Stimulated activated CD4-positive, alpha-beta T cell treated with anti-CD3 and anti-CD28 coated beads, Interleukin-1b, Interleukin-23, amount 100 ng/mL, for 4 hours (primary cell): ENCODE measurements at regions not wholly inside any gene's neighbourhood (a gene's known extent, or its start where the extent isn't known, plus 50 kb on each side); places are given as distances from the start of the nearest gene placed in this dataset.

Experiments
- DNase-seq, 2 donors: peaks; one replicate each; pipeline ENCODE4 v3.0.0-alpha.2; 2020; ENCODE audit warnings: low read depth in 2 of 2

DNA sequence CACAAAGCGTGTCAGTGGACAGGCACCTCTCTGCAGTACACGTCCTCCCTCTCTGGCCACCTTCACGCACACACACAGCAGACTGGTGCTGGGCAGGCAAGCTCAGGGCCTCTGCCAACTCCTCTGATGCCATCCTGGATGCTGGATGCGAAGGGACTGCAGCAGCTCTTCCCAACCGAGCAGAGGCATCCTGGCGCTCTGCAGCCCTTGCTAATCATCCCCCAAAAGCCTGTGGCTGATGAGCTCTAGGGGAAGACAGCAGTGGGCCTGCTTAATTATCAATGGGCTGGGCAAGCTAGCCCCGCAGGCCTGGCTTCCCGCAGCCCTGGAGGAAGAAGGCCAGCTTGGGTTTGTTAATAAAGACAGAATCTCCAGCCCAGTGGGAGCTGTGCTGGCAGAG, 71.3 kb upstream of the TEX51 start:
- DNase-seq: no peak

DNA sequence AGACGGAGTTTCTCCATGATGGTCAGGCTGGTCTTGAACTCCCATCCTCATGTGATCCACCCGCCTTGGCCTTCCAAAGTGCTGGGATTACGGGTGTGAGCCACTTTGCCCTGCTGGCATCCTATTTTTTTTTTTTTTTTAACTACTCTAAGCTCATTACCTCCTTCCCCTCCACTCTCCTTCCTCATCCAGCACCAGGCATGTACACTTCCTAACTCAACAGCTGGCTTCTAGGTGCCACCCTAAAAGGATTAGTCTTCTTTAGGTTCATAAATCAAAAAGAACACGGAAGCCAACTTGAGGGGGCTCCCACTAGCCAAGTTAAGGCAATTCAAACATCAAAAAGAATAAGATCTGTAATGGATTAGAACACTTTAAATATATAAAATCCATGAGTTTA, 70.6 kb upstream of the TEX51 start:
- no peak for DNase-seq

DNA sequence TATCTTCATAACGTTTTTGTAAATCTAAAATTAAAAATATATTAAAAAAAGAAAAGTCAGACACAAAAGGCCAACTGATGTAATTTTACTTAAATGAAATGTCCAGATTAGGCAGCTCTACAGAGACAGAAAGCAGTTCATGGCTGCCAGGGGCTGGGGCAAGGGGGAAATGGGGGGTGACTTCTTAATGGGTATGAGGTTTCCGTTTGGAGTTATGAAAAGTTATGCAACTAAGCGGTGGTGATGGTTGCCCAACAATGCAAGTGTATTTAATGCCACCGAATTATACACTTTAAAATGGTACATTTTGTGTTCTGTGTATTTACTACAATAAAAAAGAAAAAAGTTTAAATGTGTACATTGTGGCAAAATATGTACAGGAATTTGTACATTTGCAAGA, 70.2 kb upstream of the TEX51 start:
- DNase-seq: no peak

DNA sequence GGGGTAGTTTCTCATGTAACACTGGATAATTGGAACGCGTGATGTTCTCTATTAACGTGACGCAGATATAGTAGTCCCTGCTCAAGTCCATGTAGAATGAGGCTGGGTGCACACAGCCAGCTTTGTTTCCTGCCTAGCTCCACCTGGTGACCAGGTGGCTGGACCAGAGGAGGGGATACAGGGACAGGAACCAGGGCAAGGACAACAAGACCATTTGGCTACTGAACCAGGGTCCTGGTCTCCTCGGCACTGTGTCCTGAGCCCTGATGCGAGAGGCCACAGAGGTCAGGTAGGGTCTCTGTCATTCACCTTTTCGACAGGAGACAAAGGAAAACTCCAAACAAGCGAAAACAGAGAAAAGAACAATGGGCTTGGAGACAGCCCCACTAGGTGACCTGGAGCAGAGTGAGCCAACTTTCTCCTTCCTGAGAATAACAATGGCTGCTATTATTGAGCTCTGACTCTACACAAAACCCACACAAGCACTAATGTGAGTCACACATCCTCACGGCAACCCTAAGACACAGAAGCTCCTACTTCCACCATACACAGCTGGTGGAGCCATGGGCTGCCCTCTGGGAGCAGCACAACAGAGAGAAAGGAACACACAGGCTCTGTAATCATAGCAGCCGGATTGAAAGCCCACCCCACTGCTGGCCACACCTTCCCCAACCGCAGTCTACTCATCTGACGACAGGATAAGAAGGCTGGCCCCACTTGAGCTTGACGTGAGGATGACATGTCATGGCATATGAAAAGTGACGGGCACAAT, 67.3 kb upstream of the TEX51 start:
- DNase-seq: no peak

DNA sequence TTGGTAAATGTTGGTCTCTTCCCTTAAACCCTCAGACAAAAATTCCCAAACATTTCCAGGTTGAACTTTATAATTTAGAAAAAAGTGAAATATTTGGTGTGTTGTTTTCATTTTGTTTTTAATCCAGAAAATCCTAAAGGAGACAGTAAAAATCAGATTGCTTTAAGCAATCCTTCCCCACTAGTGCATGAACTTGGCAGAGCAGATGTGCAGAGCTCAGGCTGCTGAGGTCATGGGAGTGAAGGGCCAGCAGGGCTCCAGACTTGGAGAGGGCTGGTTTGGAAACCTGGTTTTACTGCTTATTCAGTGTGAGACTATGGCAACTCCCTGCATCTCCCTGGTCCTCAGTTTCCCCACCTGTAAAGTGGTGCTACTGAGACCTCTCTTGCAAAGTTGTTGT, 66.7 kb upstream of the TEX51 start:
- no peak for DNase-seq

DNA sequence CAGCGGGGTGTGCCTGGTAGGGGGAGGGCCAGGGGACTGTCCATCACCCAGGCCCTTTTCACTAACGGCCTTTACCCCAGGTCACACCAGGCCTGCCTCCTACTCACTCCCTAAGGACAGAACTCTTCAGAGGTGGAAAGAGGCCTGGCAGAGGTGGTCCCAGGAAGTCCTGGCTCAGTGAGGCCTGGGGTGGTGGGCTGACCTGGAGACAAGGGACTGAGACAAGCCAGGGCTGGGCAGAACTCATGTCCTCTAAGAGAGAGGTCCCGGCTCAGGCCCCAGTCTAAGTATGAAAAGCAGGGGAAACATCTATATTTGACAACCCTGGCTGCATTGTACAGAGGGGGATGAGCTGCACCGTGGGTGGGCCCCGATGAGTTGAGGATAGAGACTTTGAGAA, 65.9 kb upstream of the TEX51 start:
- DNase-seq: no peak

DNA sequence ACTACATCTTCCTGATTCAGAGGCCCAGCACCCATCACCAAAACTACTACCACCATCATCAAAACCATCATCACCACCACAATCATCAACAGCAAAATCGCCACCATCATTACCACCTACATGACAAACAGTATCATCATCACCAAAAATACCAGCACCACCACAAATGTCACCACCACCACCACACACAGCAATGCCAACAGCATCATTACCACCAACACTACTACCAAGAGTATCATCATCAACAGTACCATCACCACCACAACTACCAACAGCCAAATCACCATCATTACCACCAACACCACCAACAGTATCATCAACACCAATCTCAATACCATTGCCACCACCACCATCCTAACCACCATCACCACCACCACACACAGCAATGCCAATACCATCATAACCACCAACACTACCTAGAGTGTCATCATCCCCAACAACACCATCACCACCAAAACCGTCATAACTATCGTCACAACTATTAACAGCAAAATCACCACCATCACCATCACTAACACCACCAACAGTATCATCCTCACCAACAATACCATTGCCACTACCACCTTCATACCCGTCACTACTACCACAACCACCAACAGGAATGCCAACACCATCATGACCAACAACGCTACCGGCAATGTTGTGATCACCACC, 64.6 kb upstream of the TEX51 start:
- no peak for DNase-seq

DNA sequence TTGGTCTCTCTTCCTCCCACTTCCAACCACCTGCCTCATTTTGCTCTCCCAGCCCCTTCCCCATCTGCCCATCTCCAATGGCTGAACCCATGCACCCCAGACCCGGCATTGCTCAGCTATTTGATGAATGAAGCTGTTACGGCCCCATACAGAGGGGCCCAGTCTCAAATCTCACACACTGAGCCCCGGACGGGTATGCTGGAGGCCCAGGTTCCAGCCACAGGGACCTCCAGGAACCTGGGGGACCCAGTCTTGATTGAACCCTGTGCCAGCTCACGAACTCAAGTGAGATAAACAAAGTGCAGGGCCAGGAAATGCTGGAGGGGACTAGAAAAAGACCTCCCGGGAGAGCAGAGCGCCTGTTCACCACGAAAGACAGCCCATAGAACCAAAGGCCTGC, 63.4 kb upstream of the TEX51 start:
- DNase-seq: no peak

DNA sequence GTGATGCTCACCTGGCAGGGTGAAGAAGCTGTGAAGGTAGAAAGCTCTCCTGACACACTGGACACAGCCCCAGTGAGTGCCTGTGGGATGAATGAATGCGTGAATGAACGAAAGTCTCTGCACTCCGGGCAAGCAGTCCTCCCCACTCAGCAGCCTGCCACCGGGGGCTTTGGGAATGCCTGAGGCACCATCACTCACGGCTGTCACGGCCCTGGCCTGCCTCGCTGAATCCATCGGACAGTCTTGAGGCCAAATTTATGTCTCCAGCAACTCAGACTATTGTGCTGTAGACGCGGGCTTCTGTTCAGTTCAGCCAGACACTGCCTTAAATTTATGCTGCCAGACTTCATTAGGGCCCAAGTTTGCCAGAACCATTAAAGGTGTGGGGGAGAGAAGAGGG, 62.9 kb upstream of the TEX51 start:
- no peak for DNase-seq

DNA sequence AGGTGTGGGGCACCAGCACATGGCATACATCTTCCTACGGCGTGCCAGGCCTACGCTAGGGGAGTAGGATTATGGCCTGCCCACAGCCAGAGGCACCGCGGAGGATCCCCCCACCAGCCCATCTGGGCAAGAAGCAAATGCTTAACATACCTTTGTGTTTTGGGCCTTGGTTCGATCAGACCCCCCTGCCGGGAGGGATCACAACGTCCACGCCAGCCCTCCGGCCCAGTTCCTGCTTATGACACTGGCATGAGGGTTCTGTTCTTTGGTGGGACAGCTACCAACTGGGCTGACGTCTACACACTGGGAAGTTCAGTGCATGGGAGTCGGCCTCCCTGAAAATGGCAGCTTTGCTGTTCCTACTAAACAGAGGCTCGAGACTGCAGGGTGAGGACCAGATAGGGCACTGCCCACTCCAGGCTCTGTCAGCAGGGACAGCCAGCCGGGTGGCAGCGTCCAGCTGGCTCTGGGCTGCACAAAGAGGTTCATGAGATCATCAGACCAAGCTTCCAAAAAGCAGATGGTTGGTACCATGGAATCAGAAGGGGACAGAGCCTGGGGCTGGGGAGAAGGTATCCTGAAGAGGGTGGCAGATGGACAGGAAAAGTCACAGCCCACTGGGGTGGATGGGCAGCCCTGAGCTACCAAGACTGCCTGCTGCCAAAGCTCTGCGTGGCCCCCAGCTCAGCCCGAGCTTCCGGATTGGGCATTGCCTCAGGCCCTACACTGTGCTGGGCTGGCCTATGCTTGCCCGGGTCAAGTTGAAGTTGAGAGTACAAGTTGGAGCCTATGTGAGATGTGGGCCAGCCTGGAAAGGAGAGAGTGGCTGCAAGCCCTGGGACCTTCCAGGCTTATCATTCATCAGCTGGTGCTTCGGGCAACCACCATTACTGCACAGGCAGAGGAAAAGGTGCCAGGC, 61.7 kb upstream of the TEX51 start:
- DNase-seq: no peak

DNA sequence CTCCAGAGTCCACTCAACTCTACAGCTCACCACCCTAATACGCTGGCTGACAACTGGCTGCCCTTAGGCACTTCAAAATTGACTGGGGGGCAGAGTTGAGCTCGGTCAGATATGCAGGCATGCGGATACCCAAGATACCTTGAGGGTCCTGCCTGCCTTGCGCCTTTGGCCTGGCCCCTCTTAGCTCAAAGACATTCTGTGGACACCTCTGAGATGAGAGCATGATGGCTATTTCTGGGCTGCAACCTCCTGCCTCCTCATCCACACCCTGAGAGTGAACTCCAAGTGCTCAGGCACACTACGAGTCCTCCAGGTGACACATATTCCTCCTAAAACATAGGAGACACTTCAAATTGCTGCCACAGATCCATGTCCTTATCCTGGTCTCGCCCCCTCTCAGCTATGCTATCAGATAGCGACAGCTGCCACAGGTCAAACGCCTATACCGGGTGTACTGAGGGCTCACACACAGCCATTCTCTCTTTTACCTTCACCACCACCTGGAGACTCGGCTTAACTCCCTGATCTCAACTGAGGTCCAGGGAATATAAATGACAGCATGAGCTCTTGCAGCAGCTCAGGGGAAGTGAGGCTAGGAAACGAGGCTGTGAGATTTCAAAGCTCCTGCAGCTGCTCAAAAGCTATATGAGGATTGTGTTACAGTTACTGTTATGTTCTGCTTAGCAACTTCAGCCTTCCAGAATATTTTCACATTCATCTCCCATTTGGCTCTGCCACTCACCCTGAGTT, 60.5 kb upstream of the TEX51 start:
- no peak for DNase-seq

DNA sequence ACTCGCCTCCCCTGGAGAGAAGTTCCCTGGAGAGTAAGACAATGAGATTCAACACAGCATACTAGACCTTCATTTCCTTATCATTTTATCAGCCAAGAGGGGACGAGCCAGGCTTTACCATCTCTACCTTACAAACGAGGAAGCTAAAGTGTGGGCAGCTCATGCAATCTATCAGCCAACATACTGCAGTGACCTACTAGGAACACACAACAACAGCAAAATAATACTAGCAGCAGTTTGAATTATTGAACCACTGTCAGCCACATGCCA, 60.0 kb upstream of the TEX51 start:
- no peak for DNase-seq

DNA sequence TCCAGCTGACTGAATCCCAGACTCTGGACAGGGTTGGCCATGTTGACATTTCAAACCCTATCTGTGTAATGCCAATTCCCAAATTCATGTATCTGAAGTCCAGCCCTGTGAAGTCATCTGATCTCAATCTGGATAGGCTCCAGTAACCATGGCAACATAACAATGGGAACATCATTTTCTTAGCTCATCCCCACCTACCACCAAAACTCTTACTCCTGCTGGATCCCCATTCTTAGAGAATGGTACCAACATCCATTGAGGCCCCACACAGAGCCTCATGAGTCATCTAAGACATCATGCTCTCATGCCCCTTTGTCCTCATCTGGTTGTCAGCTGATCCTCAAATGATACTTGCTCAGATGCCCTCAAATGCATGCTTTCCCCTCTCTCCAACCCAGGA, 58.9 kb upstream of the TEX51 start:
- DNase-seq: no peak

DNA sequence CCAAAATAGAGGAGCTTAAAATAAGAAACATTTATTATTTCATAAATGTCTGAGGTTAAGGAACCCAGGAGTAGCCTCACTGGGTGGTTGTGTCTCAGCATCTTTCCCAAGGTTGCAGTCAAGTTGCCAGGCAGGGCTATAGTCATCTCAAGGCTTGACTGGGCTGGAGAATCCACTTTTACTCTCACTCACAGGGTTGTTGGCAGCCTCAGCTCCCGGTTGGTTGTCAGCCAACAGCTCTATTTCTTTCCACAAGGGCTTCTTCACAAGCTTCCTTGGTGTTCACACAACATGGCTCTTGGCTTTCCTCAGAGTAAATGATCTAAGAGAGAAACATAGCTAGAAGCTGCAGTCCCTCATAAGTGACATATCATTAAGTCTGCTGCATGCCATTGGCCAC, 55.6 kb upstream of the TEX51 start:
- no peak for DNase-seq

DNA sequence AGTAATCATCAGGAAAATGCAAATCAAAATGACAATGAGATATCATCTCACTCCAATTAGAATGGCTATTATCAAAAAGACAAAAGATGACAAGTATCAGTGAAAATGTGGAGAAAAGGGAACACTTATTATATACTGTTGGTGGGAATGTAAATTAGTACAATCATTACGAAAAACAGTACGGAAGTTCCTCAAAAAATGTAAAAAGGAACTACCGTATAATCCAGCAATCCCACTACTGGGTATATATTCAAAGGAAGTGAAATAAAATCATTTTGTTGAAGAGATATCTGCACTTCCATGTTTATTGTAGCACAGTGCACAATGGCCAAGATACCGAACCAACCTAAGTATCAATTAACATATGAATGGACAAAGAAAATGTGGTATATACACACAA, 52.4 kb upstream of the TEX51 start:
- DNase-seq: no peak
